ENCODE measurements at regions not wholly inside any gene's neighbourhood (a gene's known extent, or its start where the extent isn't known, plus 50 kb on each side); places are given as distances from the start of the nearest gene placed in this dataset.

DNA sequence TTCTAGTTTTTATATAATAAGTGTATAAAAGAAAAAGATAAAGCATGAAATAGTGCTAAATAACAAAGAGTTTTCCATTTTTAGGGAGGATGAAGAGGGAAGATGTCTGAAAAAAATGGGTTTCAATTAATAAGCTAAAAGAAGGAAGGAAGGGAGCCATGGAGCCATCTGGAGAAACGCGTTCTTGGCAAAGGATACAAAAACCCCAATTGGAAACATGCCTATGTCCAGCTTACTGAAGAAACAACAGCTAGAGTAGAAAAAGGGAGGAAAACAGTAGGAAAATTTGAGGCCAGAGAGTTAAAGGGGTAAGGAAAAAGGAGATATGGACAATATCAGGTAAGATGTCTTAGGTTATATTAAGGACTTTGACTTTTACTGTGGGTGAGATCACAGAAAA is 416.2 kb upstream of the GHITM start:
- TF ChIP-seq, protein P1, sequence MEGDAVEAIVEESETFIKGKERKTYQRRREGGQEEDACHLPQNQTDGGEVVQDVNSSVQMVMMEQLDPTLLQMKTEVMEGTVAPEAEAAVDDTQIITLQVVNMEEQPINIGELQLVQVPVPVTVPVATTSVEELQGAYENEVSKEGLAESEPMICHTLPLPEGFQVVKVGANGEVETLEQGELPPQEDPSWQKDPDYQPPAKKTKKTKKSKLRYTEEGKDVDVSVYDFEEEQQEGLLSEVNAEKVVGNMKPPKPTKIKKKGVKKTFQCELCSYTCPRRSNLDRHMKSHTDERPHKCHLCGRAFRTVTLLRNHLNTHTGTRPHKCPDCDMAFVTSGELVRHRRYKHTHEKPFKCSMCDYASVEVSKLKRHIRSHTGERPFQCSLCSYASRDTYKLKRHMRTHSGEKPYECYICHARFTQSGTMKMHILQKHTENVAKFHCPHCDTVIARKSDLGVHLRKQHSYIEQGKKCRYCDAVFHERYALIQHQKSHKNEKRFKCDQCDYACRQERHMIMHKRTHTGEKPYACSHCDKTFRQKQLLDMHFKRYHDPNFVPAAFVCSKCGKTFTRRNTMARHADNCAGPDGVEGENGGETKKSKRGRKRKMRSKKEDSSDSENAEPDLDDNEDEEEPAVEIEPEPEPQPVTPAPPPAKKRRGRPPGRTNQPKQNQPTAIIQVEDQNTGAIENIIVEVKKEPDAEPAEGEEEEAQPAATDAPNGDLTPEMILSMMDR (conservative IDR thresholded peaks at IDR 0.05; ENCODE audit: low read length), result no peak
- no peak for TF ChIP-seq EZH2phosphoT487 (IDR thresholded peaks at IDR 0.05; ENCODE audit: borderline replicate concordance)

Measured in Loucy (cell line).